AG04450 (cell line): ENCODE measurements at regions not wholly inside any gene's neighbourhood (a gene's known extent, or its start where the extent isn't known, plus 50 kb on each side); places are given as distances from the start of the nearest gene placed in this dataset.

Source experiments
- CTCF ChIA-PET: fragments of 300-600, 350-600 bp; formaldehyde crosslinking; extraction: SDS; loops from one replicate; lab custom pipeline; 2022; ENCODE audit warnings: antibody characterized with exemption, inconsistent platforms; lab: Charles Lee
- POLR2A ChIA-PET: fragments of 350-600 bp; formaldehyde crosslinking; extraction: SDS; loops from one replicate; lab custom pipeline; 2021; ENCODE audit warnings: antibody characterized with exemption, inconsistent platforms; lab: Yijun Ruan, JAX
- DNase-seq: peaks from one replicate; pipeline ENCODE4 v3.0.0-alpha.2; 2011; ENCODE audit warnings: low read depth, low spot score
- H3K27ac ChIP-seq: one replicate; pipeline ENCODE4 v1.5.1; 2012; ENCODE audit warnings: low read depth, low read length, control low read depth
- H3K27me3 ChIP-seq: one replicate; pipeline ENCODE4 v1.6.0; 2012; ENCODE audit warnings: low read length; ENCODE audit not compliant: control insufficient read depth, insufficient read depth
- H3K4me3 ChIP-seq: 2 replicates; pipeline ENCODE4 v1.5.1; 2011; ENCODE audit warnings: mild to moderate bottlenecking, low read depth, low read length, control low read depth
- H3K9me3 ChIP-seq: 2 replicates; pipeline ENCODE4 v1.5.1; 2012; ENCODE audit warnings: low read length; ENCODE audit not compliant: control insufficient read depth, insufficient read depth
- CTCF ChIP-seq: IDR thresholded peaks from 2 replicates; pipeline ENCODE4 v1.5.1; 2011; ENCODE audit warnings: low read depth, low read length, control low read depth, inconsistent platforms

DNA sequence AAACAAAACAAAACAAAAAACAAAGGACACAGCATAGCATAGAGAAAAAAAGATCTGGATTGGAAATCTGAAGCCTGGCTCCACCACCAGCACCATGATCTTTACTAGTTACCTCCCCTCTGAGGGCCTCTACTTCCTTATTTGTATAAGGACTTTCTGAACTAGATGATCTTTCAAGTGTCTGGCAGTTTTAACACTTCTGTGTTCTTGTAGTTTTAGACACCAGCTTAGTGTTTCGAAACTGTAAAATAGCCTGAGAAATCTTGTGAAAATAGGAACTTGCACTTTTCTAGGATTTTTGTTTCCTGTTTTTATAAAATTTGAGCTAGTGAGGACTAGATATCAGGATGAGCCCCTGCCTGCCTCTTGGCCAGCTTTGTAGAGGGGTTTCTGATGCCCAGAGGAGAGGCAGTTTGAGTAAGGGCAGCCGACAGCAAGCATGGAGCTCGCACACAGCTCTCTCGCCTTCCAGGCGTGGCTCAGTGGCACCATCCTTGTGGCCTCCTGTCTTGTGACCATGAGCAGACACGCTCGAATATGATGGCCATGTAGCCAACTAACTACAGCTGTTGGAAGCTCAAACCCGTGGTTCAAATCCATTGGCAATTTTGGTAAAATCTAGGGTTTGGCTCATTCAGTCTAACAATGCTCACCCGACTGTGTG lies 319.0 kb downstream of the KCNRG start:
- no peak for DNase-seq
- Histone ChIP-seq H3K4me3 (no peak overlapping the region), H3K27ac (no peak overlapping the region), H3K27me3 (peaks cover 3% of the 10 kb centered on the region), H3K9me3 (no peaks in the 10 kb centered on the region)
- no peak for TF ChIP-seq CTCF
- ChIA-PET POLR2A (no interaction called here), CTCF (interaction anchor here (0.6 kb wide), 1 partner anchor 678 kb away, joined by 4 read pairs; no protein-coding TSS in a partner anchor)

DNA sequence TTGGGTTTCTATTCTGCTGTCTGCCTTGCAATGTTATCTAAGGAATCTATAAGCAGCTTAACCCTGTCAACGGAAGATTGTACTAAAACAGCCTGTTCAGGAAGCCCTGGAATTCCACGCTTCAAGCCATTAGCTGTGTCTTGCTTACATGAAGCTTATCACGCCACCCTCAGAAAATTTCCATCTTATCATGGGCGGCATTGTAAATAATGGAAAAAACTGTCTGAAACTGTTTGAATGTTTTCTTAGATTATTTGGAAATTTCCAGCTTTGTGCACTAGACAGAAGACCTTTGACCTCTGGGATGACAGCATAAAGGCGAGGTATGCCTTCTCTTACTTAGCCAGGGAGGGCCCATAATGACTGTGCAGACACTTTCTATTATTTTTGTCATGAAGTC lies 319.7 kb downstream of the KCNRG start:
- no peak for DNase-seq
- Histone ChIP-seq H3K27me3 (peaks cover 6% of the 10 kb centered on the region), H3K27ac (no peak overlapping the region), H3K4me3 (no peak overlapping the region), H3K9me3 (no peaks in the 10 kb centered on the region)
- no peak for TF ChIP-seq CTCF
- POLR2A ChIA-PET = no interaction called here
- CTCF ChIA-PET = interaction anchor here (0.6 kb wide), 1 partner anchor 678 kb away, joined by 4 read pairs; no protein-coding TSS in a partner anchor

DNA sequence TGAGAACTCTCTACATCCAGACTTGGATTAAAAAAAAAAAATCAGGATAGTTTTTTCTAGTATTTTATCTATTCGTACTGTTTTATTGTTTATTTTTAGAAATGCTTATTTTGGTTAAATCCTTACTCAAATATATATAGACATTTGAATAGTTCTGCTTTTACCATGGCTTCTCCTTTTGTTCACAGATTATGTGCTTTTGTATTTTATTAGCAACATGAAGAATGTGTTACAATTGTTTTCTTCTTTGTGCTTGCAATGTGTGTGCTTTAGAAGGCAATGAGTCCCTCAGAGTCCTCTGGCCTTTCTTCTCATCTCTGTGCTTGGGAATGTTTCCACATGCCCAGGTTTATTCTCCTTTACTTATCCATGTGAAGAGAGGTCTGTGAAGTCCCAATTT lies 324.0 kb downstream of the KCNRG start:
- Histone ChIP-seq H3K27me3 (peaks cover 11% of the 10 kb centered on the region), H3K27ac (no peak overlapping the region), H3K9me3 (no peaks in the 10 kb centered on the region), H3K4me3 (no peak overlapping the region)
- CTCF ChIA-PET = no interaction called here
- DNase-seq = no peak
- POLR2A ChIA-PET = no interaction called here
- no peak for TF ChIP-seq CTCF

GRCh38 chr13:50340146-50340545 lies 324.9 kb downstream of the KCNRG start:
- no peak for TF ChIP-seq CTCF
- ChIA-PET POLR2A (no interaction called here), CTCF (no interaction called here)
- Histone ChIP-seq H3K27me3 (peaks cover 11% of the 10 kb centered on the region), H3K27ac (no peak overlapping the region), H3K9me3 (no peaks in the 10 kb centered on the region), H3K4me3 (no peak overlapping the region)
- no peak for DNase-seq

DNA sequence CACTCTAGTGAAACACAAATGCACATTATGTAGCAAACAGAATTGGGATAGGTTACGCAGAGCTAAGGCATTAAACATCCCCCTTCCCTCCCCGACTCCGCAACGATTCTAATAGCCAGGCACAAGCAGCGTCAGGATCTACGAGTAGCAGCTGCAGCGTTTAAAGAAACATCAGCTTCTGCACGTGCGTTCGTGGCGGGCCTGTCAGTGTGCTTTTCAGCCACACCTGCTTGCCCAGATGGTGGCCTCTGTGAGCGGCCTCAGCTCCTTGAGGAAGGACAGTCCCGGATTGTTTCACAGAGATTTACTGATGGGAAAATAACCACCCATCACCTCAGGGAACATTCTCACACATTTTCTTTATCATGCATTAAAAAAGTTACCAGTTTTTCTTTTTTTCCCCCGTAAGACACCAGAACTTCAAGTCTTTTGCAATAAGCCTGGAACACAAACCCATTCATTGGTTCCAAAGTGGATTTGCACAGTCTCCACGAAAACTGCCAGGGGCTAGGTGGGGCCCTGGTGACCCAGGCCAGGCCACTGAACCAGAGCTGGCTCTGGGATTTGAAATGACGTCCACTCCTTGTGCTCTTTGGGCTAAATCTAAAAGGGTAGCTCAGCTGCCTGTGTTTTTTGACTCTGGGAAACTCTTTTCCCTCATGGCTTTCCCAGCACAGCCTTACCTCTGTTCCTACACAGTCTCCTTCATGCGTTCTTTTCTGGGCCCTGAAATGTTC lies 325.5 kb downstream of the KCNRG start:
- no peak for DNase-seq
- POLR2A ChIA-PET = no interaction called here
- Histone ChIP-seq H3K9me3 (no peaks in the 10 kb centered on the region), H3K27ac (no peak overlapping the region), H3K4me3 (no peak overlapping the region), H3K27me3 (peaks cover 11% of the 10 kb centered on the region)
- TF ChIP-seq CTCF = no peak
- CTCF ChIA-PET = no interaction called here
